ENCODE measurements at regions not wholly inside any gene's neighbourhood (a gene's known extent, or its start where the extent isn't known, plus 50 kb on each side); places are given as distances from the start of the nearest gene placed in this dataset.

DNA sequence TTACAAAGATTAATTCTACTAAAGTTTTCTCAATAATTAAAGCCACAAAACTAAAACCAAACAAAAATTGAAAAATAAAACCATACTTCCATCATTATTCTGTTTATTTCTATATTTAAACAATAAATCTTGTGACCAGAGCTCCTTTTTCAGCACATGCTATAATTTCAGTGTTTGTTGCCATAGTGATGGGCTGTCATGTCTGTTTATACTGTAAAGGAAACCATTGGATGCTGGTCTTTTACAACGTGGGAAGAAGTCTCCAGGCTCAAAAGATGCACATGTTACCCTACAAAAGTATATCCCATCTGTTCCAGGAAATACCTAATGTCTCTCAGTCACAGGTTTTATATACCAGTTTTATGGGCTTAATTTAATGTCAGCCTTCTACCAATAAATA is 100.1 kb upstream of the MC2R start:
- Histone ChIP-seq H3K27me3 (no peaks in the 10 kb centered on the region), H3K4me1 (no peaks in the 10 kb centered on the region), H3K27ac (no peak overlapping the region), H3K9me3 (no peaks in the 10 kb centered on the region), H3K4me3 (no peak overlapping the region), H3K36me3 (no peaks in the 10 kb centered on the region)
- no peak for TF ChIP-seq POLR2A (IDR thresholded peaks at IDR 0.05)
- no peak for TF ChIP-seq POLR2AphosphoS5 (IDR thresholded peaks at IDR 0.05)
- TF ChIP-seq EP300 (IDR thresholded peaks at IDR 0.05) = no peak
- TF ChIP-seq, protein P1, sequence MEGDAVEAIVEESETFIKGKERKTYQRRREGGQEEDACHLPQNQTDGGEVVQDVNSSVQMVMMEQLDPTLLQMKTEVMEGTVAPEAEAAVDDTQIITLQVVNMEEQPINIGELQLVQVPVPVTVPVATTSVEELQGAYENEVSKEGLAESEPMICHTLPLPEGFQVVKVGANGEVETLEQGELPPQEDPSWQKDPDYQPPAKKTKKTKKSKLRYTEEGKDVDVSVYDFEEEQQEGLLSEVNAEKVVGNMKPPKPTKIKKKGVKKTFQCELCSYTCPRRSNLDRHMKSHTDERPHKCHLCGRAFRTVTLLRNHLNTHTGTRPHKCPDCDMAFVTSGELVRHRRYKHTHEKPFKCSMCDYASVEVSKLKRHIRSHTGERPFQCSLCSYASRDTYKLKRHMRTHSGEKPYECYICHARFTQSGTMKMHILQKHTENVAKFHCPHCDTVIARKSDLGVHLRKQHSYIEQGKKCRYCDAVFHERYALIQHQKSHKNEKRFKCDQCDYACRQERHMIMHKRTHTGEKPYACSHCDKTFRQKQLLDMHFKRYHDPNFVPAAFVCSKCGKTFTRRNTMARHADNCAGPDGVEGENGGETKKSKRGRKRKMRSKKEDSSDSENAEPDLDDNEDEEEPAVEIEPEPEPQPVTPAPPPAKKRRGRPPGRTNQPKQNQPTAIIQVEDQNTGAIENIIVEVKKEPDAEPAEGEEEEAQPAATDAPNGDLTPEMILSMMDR (IDR thresholded peaks at IDR 0.05) = no peak
- intact Hi-C loops (cut with DNase I; ENCODE audit: low total_unique reads) = no loop called here
- no peak for DNase-seq
- WGBS, 5 donors = 26 to 49% (median 33%) methylated on average over 1 of the region's 1 CpG

DNA sequence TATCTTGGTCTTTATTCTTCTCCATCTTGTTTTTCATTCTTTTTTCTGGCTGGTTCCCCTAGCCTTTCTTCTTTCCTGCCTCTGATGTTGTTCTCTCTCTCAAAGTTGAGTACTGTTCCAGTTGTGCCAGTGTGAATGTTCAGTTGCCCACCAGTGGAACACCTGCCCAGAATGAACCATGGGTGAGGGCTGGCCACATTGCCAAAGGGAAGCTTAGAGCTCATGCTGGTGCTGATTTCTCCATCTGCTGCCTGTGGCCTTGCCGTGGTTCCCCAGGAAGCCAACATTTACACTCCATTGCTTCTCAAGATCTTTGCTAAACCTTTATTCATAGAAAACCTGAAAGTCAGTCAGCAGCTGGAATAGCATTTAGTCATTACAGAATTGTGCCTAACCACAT is 99.1 kb upstream of the MC2R start:
- no peaks in the 10 kb centered on the region for H3K27me3 ChIP-seq
- TF ChIP-seq EP300 (IDR thresholded peaks at IDR 0.05) (no peak), POLR2A (IDR thresholded peaks at IDR 0.05) (no peak), POLR2AphosphoS5 (IDR thresholded peaks at IDR 0.05) (no peak)
- TF ChIP-seq, protein P1 (IDR thresholded peaks at IDR 0.05) = no peak
- no peak overlapping the region for H3K4me3 ChIP-seq
- no peaks in the 10 kb centered on the region for H3K4me1 ChIP-seq
- DNase-seq = no peak
- H3K27ac ChIP-seq = no peak overlapping the region
- H3K9me3 ChIP-seq = no peaks in the 10 kb centered on the region
- 57 to 85% (median 72%) methylated on average over 1 of the region's 1 CpG for WGBS, 5 donors
- intact Hi-C loops (cut with DNase I; ENCODE audit: low total_unique reads) = no loop called here
- H3K36me3 ChIP-seq = no peaks in the 10 kb centered on the region

DNA sequence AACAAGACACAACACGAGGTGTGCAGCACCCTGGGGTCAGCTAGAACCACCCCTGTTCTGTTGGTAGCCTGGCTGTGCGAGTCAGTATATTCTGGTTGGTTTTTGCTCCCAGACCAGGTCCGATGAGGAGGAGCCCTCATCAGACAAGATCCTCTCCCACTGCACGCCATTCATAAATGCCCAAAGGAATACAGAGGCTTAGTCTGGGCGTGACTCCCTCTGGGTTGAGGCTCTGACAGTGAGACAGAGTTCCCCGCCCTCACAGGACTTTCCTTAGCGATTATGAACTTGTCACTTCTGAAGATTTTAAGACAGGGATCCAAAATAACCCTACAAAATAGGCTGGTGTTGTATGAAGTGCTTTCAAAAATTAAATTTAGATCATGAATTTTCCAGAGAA is 85.5 kb upstream of the MC2R start:
- intact Hi-C loops (cut with DNase I; ENCODE audit: low total_unique reads) = no loop called here
- no peak for TF ChIP-seq POLR2A (IDR thresholded peaks at IDR 0.05)
- TF ChIP-seq POLR2AphosphoS5 (IDR thresholded peaks at IDR 0.05) = no peak
- TF ChIP-seq EP300 (IDR thresholded peaks at IDR 0.05) = no peak
- TF ChIP-seq, protein P1 (IDR thresholded peaks at IDR 0.05) = no peak
- DNase-seq = no peak
- 64 to 85% (median 74%) methylated on average over 7 of the region's 7 CpGs for WGBS, 5 donors
- no peaks in the 10 kb centered on the region for H3K4me1 ChIP-seq
- no peaks in the 10 kb centered on the region for H3K36me3 ChIP-seq
- no peak overlapping the region for H3K27ac ChIP-seq
- H3K4me3 ChIP-seq = no peak overlapping the region
- no peaks in the 10 kb centered on the region for H3K27me3 ChIP-seq
- H3K9me3 ChIP-seq = peaks cover 0 to 5% (median 0%) of the 10 kb centered on the region in 4 donors

DNA sequence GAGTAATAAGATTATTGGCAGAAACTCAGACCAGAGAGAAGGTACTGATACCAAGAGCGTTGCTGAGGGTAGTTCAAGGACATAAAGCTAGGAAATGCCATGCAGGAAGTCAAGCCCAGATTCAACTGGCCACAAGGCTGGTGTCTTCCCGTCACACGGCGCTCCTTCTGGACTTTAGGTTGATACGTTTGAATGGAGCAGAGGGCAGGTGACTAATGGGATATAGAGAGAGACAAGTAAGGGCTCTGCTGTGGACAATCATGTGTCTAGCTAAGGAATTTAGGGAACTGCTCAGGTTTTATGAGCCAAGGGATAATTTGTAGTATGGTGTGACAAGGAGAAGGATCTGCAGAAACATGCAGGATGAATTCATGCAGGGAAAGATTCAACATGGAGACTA is 83.9 kb upstream of the MC2R start:
- no peaks in the 10 kb centered on the region for H3K27me3 ChIP-seq
- no peaks in the 10 kb centered on the region for H3K4me1 ChIP-seq
- TF ChIP-seq, protein P1 (IDR thresholded peaks at IDR 0.05) = no peak
- TF ChIP-seq POLR2AphosphoS5 (IDR thresholded peaks at IDR 0.05) (no peak), EP300 (IDR thresholded peaks at IDR 0.05) (no peak), POLR2A (IDR thresholded peaks at IDR 0.05) (no peak)
- DNase-seq = no peak
- H3K4me3 ChIP-seq = no peak overlapping the region
- 71 to 86% (median 74%) methylated on average over 5 of the region's 5 CpGs for WGBS, 5 donors
- no peak overlapping the region for H3K27ac ChIP-seq
- intact Hi-C loops (cut with DNase I; ENCODE audit: low total_unique reads) = no loop called here
- H3K9me3 ChIP-seq = peaks cover 0 to 5% (median 0%) of the 10 kb centered on the region in 4 donors
- H3K36me3 ChIP-seq = no peaks in the 10 kb centered on the region
